IMR-90 (cell line): ENCODE measurements at regions not wholly inside any gene's neighbourhood (a gene's known extent, or its start where the extent isn't known, plus 50 kb on each side); places are given as distances from the start of the nearest gene placed in this dataset.

Experiments
- ATAC-seq: fragments of 200-7000 bp; cut with Tn5 transposase; 2 replicates; pipeline ENCODE4 v1.9.1; 2020; ENCODE audit warnings: low read depth, mild to moderate bottlenecking, moderate library complexity
- BruUV-seq: library from RNA; stranded (reverse); fragments of 400-500 nt; replicated peaks from 2 replicates; lab custom pipeline; 2021; lab: Mats Ljungman, UMichigan
- CTCF ChIA-PET: fragments of 300-600 bp; formaldehyde crosslinking; extraction: SDS; loops from one replicate; lab custom pipeline; 2021; ENCODE audit warnings: antibody characterized with exemption; lab: Yijun Ruan, JAX
- POLR2A ChIA-PET: fragments of 300-600 bp; sonication (Branson Sonifier 250); formaldehyde crosslinking; loops from one replicate; lab custom pipeline; 2022; ENCODE audit warnings: antibody characterized with exemption; ENCODE audit not compliant: unreplicated experiment; lab: Charles Lee
- DNase-seq: peaks from one replicate; pipeline ENCODE4 v3.0.0; 2013
- H2AFZ ChIP-seq: replicated peaks from 2 replicates; pipeline ENCODE3; 2013; ENCODE audit warnings: low read length, mild to moderate bottlenecking; ENCODE audit not compliant: poor library complexity
- H2AK5ac ChIP-seq: 2 replicates; pipeline ENCODE4 v1.6.1; 2013; ENCODE audit warnings: low read depth, low read length, inconsistent platforms
- H2AK9ac ChIP-seq: replicated peaks from 2 replicates; pipeline ENCODE3; 2013; ENCODE audit warnings: mild to moderate bottlenecking, low read depth, low read length, moderate library complexity; ENCODE audit not compliant: poor library complexity
- H2BK120ac ChIP-seq: 2 replicates; pipeline ENCODE4 v1.6.1; 2013; ENCODE audit warnings: low read depth, low read length, inconsistent platforms
- H2BK15ac ChIP-seq: 3 replicates; pipeline ENCODE4 v1.6.1; 2013; ENCODE audit warnings: low read depth, low read length, inconsistent platforms
- H2BK20ac ChIP-seq: 2 replicates; pipeline ENCODE4 v1.6.1; 2013; ENCODE audit warnings: low read depth, mild to moderate bottlenecking, inconsistent platforms, low read length, moderate library complexity
- H2BK5ac ChIP-seq: 2 replicates; pipeline ENCODE4 v1.6.1; 2013; ENCODE audit warnings: mild to moderate bottlenecking, low read depth, low read length, inconsistent platforms; ENCODE audit not compliant: poor library complexity, severe bottlenecking
- H3K14ac ChIP-seq: replicated peaks from 2 replicates; pipeline ENCODE4 v1.6.1; 2013; ENCODE audit warnings: low read depth, low read length, inconsistent platforms
- H3K18ac ChIP-seq: 2 replicates; pipeline ENCODE4 v1.6.1; 2013; ENCODE audit warnings: low read depth, low read length, control low read depth
- H3K23ac ChIP-seq: 2 replicates; pipeline ENCODE4 v1.6.1; 2013; ENCODE audit warnings: low read depth, low read length, inconsistent platforms
- H3K27ac ChIP-seq: 2 replicates; pipeline ENCODE4 v1.5.1; 2013; ENCODE audit warnings: mild to moderate bottlenecking, control low read depth, low read length; ENCODE audit not compliant: insufficient read depth
- H3K27me3 ChIP-seq: 2 replicates; pipeline ENCODE4 v1.6.1; 2013; ENCODE audit warnings: low read length; ENCODE audit not compliant: control insufficient read depth, insufficient read depth
- H3K36me3 ChIP-seq: 2 replicates; pipeline ENCODE4 v1.6.1; 2013; ENCODE audit warnings: low read length, mixed read lengths; ENCODE audit not compliant: control insufficient read depth, insufficient read depth
- H3K4ac ChIP-seq: 2 replicates; pipeline ENCODE4 v1.6.1; 2013; ENCODE audit warnings: low read depth, low read length, inconsistent platforms
- H3K4me1 ChIP-seq: 2 replicates; pipeline ENCODE4 v1.6.1; 2013; ENCODE audit warnings: low read length, mixed read lengths; ENCODE audit not compliant: control insufficient read depth, insufficient read depth
- H3K4me2 ChIP-seq: 2 replicates; pipeline ENCODE4 v1.6.1; 2013; ENCODE audit warnings: low read depth, mild to moderate bottlenecking, control low read depth, low read length, moderate library complexity
- H3K4me3 ChIP-seq: 2 replicates; pipeline ENCODE4 v1.5.1; 2013; ENCODE audit warnings: low read depth, mild to moderate bottlenecking, control low read depth, low read length, moderate library complexity; ENCODE audit not compliant: insufficient read depth
- H3K56ac ChIP-seq: 2 replicates; pipeline ENCODE4 v1.6.1; 2013; ENCODE audit warnings: low read length, inconsistent platforms; ENCODE audit not compliant: insufficient read depth; ENCODE audit errors: extremely low read depth
- H3K79me1 ChIP-seq, 2 experiments: 2 replicates each; pipeline ENCODE4 v1.6.1; 2013; ENCODE audit warnings: low read length in 2 of 2, inconsistent platforms in 1 of 2, low read depth in 1 of 2
- H3K9ac ChIP-seq: 2 replicates; pipeline ENCODE4 v1.6.1; 2013; ENCODE audit warnings: low read depth, low read length, control low read depth
- H3K9me1 ChIP-seq: 2 replicates; pipeline ENCODE4 v1.6.1; 2013; ENCODE audit warnings: low read length, inconsistent platforms; ENCODE audit not compliant: insufficient read depth
- H3K9me3 ChIP-seq: 2 replicates; pipeline ENCODE4 v1.6.1; 2013; ENCODE audit warnings: low read length; ENCODE audit not compliant: control insufficient read depth, insufficient read depth
- H4K20me1 ChIP-seq: 2 replicates; pipeline ENCODE4 v1.6.1; 2013; ENCODE audit warnings: low read length, inconsistent platforms; ENCODE audit not compliant: insufficient read depth
- H4K5ac ChIP-seq: 2 replicates; pipeline ENCODE4 v1.6.1; 2013; ENCODE audit warnings: mild to moderate bottlenecking, low read depth, low read length, control low read depth
- H4K8ac ChIP-seq, 2 experiments: 2 replicates each; pipeline ENCODE4 v1.6.1; 2013; ENCODE audit warnings: low read depth in 2 of 2, low read length in 2 of 2, control low read depth in 1 of 2, inconsistent platforms in 1 of 2
- H4K91ac ChIP-seq: 2 replicates; pipeline ENCODE4 v1.6.1; 2013; ENCODE audit warnings: low read depth, low read length, inconsistent platforms; ENCODE audit not compliant: insufficient read depth
- BHLHE40 ChIP-seq: fragments of 150-350 bp; IDR thresholded peaks from 2 replicates; pipeline ENCODE4 v1.6.1; 2016; ENCODE audit warnings: mild to moderate bottlenecking, low read depth, low read length
- CEBPB ChIP-seq: IDR thresholded peaks from 2 replicates; pipeline ENCODE4 v1.6.1; 2012; ENCODE audit warnings: low read depth, low read length, improper control_type of control experiment
- CHD1 ChIP-seq: IDR thresholded peaks from 2 replicates; pipeline ENCODE4 v1.6.1; 2012; ENCODE audit warnings: low read depth, low read length, improper control_type of control experiment
- FOS ChIP-seq: fragments of 150-350 bp; IDR thresholded peaks from 2 replicates; pipeline ENCODE4 v1.6.1; 2016; ENCODE audit warnings: low read depth, low read length
- MAFK ChIP-seq: IDR thresholded peaks from 2 replicates; pipeline ENCODE4 v1.6.1; 2012; ENCODE audit warnings: low read depth, low read length, improper control_type of control experiment
- MAZ ChIP-seq: IDR thresholded peaks from 2 replicates; pipeline ENCODE4 v1.6.1; 2012; ENCODE audit warnings: low read depth, mild to moderate bottlenecking, low read length, improper control_type of control experiment, moderate library complexity, borderline replicate concordance
- MXI1 ChIP-seq: IDR thresholded peaks from 2 replicates; pipeline ENCODE4 v1.6.1; 2012; ENCODE audit warnings: low read depth, mild to moderate bottlenecking, low read length, moderate library complexity, borderline replicate concordance
- NFE2L2 ChIP-seq: fragments of 150-350 bp; IDR thresholded peaks from 2 replicates; pipeline ENCODE4 v1.6.1; 2016; ENCODE audit warnings: low read depth, mild to moderate bottlenecking, low read length
- POLR2A ChIP-seq: IDR thresholded peaks from 2 replicates; pipeline ENCODE4 v1.6.1; 2012; ENCODE audit warnings: mild to moderate bottlenecking, low read depth, low read length
- RAD21 ChIP-seq: IDR thresholded peaks from 2 replicates; pipeline ENCODE4 v1.6.1; 2012; ENCODE audit warnings: low read length, improper control_type of control experiment
- RCOR1 ChIP-seq: IDR thresholded peaks from 2 replicates; pipeline ENCODE4 v1.6.1; 2012; ENCODE audit warnings: mild to moderate bottlenecking, low read length, improper control_type of control experiment; ENCODE audit not compliant: insufficient replicate concordance
- RFX5 ChIP-seq: IDR thresholded peaks from 2 replicates; pipeline ENCODE4 v1.8.0; 2012; ENCODE audit warnings: low read depth, mild to moderate bottlenecking, low read length, moderate library complexity
- SMC3 ChIP-seq: fragments of 150-350 bp; IDR thresholded peaks from 2 replicates; pipeline ENCODE4 v1.6.1; 2016; ENCODE audit warnings: low read depth, mild to moderate bottlenecking, antibody characterized with exemption, low read length, moderate library complexity
- WGBS, 2 experiments: methylation state at CpG; one replicate each; pipeline versions ENCODE4 v1.1.5 to v1.1.7; 2013; ENCODE audit warnings: missing lambda C conversion rate in 2 of 2; ENCODE audit not compliant: insufficient read length in 1 of 2; ENCODE audit errors: extremely low coverage in 2 of 2; 5-methylcytosine and 5-hydroxymethylcytosine counted together
- dilution Hi-C: fragments of 300-500 bp; cut with HindIII; formaldehyde crosslinking; loops from one replicate; pipeline ENCODE4 v1.14.3; 2018; ENCODE audit warnings: low sequenced_read_pairs; ENCODE audit not compliant: unreplicated experiment
- in situ Hi-C: fragments of 300-500 bp; cut with MboI; formaldehyde crosslinking; loops from 3 replicates; pipeline ENCODE4 v1.14.3; 2019; ENCODE audit warnings: low sequenced_read_pairs, inconsistent platforms, mixed read lengths
- intact Hi-C: fragments of 100-400 bp; cut with micrococcal nuclease; formaldehyde crosslinking; loops from 2 replicates; pipeline ENCODE4 v1.10.0; 2022
- TF ChIP-seq, protein P1 (sequence below): fragments of 150-350 bp; IDR thresholded peaks from 2 replicates; pipeline ENCODE4 v1.6.1; 2017; ENCODE audit warnings: mild to moderate bottlenecking, antibody characterized with exemption, low read length, low read depth
- TF ChIP-seq, protein P2 (sequence below): fragments of 150-350 bp; IDR thresholded peaks from 2 replicates; pipeline ENCODE4 v1.6.1; 2016; ENCODE audit warnings: low read depth, mild to moderate bottlenecking, low read length, moderate library complexity, borderline replicate concordance
- TF ChIP-seq, protein P3 (sequence below): conservative IDR thresholded peaks from 2 replicates; pipeline ENCODE4 v1.5.1; 2012; ENCODE audit warnings: mild to moderate bottlenecking, low read depth, low read length, improper control_type of control experiment

GRCh38 chr6:15995493-15995892, 133.4 kb upstream of the MYLIP start:
- no peak overlapping the region for H3K23ac ChIP-seq
- H2AK5ac ChIP-seq = no peak overlapping the region
- H3K9me3 ChIP-seq = no peaks in the 10 kb centered on the region
- no peak overlapping the region for H3K18ac ChIP-seq
- H2AK9ac ChIP-seq = no peak overlapping the region
- H4K91ac ChIP-seq = no peak overlapping the region
- H3K9ac ChIP-seq = no peak overlapping the region
- no peak overlapping the region for H2BK15ac ChIP-seq
- H3K4me2 ChIP-seq = no peak overlapping the region
- no peak overlapping the region for H2BK120ac ChIP-seq
- no peaks in the 10 kb centered on the region for H3K36me3 ChIP-seq
- no peak overlapping the region for H2BK5ac ChIP-seq
- peaks cover 8% of the 10 kb centered on the region for H3K27me3 ChIP-seq
- H3K4ac ChIP-seq = no peak overlapping the region
- DNase-seq (no peak), ATAC-seq (no peak)
- H3K4me3 ChIP-seq = no peak overlapping the region
- in situ Hi-C loops (no loop called here), dilution Hi-C loops (no loop called here), intact Hi-C loops (no loop called here)
- H3K9me1 ChIP-seq = no peaks in the 10 kb centered on the region
- POLR2A ChIA-PET = no interaction called here
- H3K56ac ChIP-seq = no peak overlapping the region
- no peak overlapping the region for H4K5ac ChIP-seq
- no CpG with 5 or more reads among the region's 2 CpGs for WGBS, 2 experiments
- no peaks in the 10 kb centered on the region for H4K20me1 ChIP-seq
- TF ChIP-seq, protein P1, sequence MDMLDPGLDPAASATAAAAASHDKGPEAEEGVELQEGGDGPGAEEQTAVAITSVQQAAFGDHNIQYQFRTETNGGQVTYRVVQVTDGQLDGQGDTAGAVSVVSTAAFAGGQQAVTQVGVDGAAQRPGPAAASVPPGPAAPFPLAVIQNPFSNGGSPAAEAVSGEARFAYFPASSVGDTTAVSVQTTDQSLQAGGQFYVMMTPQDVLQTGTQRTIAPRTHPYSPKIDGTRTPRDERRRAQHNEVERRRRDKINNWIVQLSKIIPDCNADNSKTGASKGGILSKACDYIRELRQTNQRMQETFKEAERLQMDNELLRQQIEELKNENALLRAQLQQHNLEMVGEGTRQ = no peak
- TF ChIP-seq MAZ = no peak
- no peak for TF ChIP-seq FOS
- no peak for TF ChIP-seq RFX5
- no peak for TF ChIP-seq POLR2A
- no peak for TF ChIP-seq SMC3
- TF ChIP-seq, protein P2, sequence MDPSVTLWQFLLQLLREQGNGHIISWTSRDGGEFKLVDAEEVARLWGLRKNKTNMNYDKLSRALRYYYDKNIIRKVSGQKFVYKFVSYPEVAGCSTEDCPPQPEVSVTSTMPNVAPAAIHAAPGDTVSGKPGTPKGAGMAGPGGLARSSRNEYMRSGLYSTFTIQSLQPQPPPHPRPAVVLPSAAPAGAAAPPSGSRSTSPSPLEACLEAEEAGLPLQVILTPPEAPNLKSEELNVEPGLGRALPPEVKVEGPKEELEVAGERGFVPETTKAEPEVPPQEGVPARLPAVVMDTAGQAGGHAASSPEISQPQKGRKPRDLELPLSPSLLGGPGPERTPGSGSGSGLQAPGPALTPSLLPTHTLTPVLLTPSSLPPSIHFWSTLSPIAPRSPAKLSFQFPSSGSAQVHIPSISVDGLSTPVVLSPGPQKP = no peak
- no peak for TF ChIP-seq RCOR1
- no peak for TF ChIP-seq NFE2L2
- no peak for TF ChIP-seq MXI1
- TF ChIP-seq RAD21 = no peak
- TF ChIP-seq BHLHE40 = no peak
- no peak for TF ChIP-seq MAFK
- TF ChIP-seq CHD1 = no peak
- TF ChIP-seq, protein P3, sequence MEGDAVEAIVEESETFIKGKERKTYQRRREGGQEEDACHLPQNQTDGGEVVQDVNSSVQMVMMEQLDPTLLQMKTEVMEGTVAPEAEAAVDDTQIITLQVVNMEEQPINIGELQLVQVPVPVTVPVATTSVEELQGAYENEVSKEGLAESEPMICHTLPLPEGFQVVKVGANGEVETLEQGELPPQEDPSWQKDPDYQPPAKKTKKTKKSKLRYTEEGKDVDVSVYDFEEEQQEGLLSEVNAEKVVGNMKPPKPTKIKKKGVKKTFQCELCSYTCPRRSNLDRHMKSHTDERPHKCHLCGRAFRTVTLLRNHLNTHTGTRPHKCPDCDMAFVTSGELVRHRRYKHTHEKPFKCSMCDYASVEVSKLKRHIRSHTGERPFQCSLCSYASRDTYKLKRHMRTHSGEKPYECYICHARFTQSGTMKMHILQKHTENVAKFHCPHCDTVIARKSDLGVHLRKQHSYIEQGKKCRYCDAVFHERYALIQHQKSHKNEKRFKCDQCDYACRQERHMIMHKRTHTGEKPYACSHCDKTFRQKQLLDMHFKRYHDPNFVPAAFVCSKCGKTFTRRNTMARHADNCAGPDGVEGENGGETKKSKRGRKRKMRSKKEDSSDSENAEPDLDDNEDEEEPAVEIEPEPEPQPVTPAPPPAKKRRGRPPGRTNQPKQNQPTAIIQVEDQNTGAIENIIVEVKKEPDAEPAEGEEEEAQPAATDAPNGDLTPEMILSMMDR = no peak
- TF ChIP-seq CEBPB = no peak
- H4K8ac ChIP-seq = no peak overlapping the region
- BruUV-seq = no TSS peak
- H2AFZ ChIP-seq = no peak overlapping the region
- no peak overlapping the region for H2BK20ac ChIP-seq
- H3K4me1 ChIP-seq = no peaks in the 10 kb centered on the region
- no peak overlapping the region for H3K27ac ChIP-seq
- H3K79me1 ChIP-seq = no peaks in the 10 kb centered on the region
- CTCF ChIA-PET = no interaction called here
- no peak overlapping the region for H3K14ac ChIP-seq
